ENCODE measurements at regions not wholly inside any gene's neighbourhood (a gene's known extent, or its start where the extent isn't known, plus 50 kb on each side); places are given as distances from the start of the nearest gene placed in this dataset.
"Not testable (repeated sequence)": the region's sequence is repeated elsewhere in the genome, so short reads cannot be mapped to it uniquely, and the experiment has no call there.

- TF ChIP-seq EZH2 (IDR thresholded peaks at IDR 0.05); FOXP2 (optimal IDR thresholded peaks at IDR 0.05; ENCODE audit: control extremely low read depth, extremely low read length, insufficient read depth); POLR2AphosphoS5 (IDR thresholded peaks at IDR 0.05; ENCODE audit: borderline replicate concordance, low read depth, low read length): not testable (repeated sequence)
Observed at GRCh38 chr2:83877261-83877660, 581.8 kb downstream of the SUCLG1 start.

Measured in SK-N-MC (cell line).